ENCODE measurements at regions not wholly inside any gene's neighbourhood (a gene's known extent, or its start where the extent isn't known, plus 50 kb on each side); places are given as distances from the start of the nearest gene placed in this dataset.

DNA sequence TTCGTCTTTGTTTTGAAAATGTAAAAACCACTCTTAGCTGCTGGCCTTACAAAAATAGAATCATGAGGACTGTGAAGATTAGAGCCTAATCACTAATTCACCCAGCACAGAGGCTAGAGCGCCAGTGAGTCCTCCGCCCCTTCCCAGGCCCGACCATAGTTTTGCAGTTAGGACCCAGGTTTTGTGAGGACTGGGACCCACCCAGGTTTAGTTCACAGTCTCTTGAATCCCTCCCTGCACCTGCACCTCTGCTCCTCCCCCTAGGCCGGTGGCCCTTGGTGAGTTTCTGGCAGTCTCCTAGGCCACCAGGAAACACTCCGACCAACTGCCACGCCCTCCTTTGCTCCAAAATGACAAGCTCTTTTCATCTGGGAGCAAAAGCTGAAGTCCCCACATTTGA lies 136.0 kb upstream of the CCDC54 start:
- no peaks in the 10 kb centered on the region for H3K27me3 ChIP-seq (ENCODE audit: insufficient read depth, poor library complexity, severe bottlenecking)
- no peak overlapping the region for H3K27ac ChIP-seq (replicated peaks)
- DNase-seq (ENCODE audit: low read depth in 1 of 2, low spot score in 1 of 2): peak in 1 of 2 experiments; percentile 7
- TF ChIP-seq GABPA (IDR thresholded peaks at IDR 0.05; ENCODE audit: low read depth): no peak
- TF ChIP-seq, protein P1, sequence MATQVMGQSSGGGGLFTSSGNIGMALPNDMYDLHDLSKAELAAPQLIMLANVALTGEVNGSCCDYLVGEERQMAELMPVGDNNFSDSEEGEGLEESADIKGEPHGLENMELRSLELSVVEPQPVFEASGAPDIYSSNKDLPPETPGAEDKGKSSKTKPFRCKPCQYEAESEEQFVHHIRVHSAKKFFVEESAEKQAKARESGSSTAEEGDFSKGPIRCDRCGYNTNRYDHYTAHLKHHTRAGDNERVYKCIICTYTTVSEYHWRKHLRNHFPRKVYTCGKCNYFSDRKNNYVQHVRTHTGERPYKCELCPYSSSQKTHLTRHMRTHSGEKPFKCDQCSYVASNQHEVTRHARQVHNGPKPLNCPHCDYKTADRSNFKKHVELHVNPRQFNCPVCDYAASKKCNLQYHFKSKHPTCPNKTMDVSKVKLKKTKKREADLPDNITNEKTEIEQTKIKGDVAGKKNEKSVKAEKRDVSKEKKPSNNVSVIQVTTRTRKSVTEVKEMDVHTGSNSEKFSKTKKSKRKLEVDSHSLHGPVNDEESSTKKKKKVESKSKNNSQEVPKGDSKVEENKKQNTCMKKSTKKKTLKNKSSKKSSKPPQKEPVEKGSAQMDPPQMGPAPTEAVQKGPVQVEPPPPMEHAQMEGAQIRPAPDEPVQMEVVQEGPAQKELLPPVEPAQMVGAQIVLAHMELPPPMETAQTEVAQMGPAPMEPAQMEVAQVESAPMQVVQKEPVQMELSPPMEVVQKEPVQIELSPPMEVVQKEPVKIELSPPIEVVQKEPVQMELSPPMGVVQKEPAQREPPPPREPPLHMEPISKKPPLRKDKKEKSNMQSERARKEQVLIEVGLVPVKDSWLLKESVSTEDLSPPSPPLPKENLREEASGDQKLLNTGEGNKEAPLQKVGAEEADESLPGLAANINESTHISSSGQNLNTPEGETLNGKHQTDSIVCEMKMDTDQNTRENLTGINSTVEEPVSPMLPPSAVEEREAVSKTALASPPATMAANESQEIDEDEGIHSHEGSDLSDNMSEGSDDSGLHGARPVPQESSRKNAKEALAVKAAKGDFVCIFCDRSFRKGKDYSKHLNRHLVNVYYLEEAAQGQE (IDR thresholded peaks at IDR 0.05; ENCODE audit: insufficient replicate concordance, low read depth): no peak
- TF ChIP-seq POLR2AphosphoS5 (IDR thresholded peaks at IDR 0.05; ENCODE audit: low read depth): no peak
- no peak for TF ChIP-seq SPI1 (IDR thresholded peaks at IDR 0.05; ENCODE audit: borderline replicate concordance, low read depth)
- peak overlapping the region; percentile 86 for H3K4me3 ChIP-seq (replicated peaks; ENCODE audit: insufficient read depth, low read length)

DNA sequence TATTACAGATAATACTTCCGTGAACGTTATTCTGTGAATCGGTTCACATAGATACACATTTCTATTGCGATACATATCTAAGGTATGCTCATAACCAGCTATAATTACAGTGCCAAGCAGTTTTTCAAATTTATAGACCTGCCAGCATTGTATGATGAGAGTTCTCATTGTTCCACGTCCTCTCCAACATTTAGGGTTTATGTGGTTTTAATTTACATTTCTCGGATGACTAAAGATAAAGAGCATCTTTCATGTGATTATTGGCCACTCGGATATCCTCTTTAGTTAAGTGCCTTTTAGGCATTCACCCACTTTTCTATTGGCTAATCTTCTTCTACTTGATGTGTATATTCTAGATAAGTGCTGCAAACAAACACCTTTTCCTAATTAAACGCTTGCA lies 134.7 kb upstream of the CCDC54 start:
- H3K4me3 ChIP-seq (replicated peaks; ENCODE audit: insufficient read depth, low read length): no peak overlapping the region
- DNase-seq (ENCODE audit: low read depth in 1 of 2, low spot score in 1 of 2): no peak
- no peaks in the 10 kb centered on the region for H3K27me3 ChIP-seq (ENCODE audit: insufficient read depth, poor library complexity, severe bottlenecking)
- no peak overlapping the region for H3K27ac ChIP-seq (replicated peaks)
- TF ChIP-seq GABPA (IDR thresholded peaks at IDR 0.05; ENCODE audit: low read depth): no peak
- TF ChIP-seq POLR2AphosphoS5 (IDR thresholded peaks at IDR 0.05; ENCODE audit: low read depth): no peak
- TF ChIP-seq, protein P1 (IDR thresholded peaks at IDR 0.05; ENCODE audit: insufficient replicate concordance, low read depth): no peak
- TF ChIP-seq, protein P2, sequence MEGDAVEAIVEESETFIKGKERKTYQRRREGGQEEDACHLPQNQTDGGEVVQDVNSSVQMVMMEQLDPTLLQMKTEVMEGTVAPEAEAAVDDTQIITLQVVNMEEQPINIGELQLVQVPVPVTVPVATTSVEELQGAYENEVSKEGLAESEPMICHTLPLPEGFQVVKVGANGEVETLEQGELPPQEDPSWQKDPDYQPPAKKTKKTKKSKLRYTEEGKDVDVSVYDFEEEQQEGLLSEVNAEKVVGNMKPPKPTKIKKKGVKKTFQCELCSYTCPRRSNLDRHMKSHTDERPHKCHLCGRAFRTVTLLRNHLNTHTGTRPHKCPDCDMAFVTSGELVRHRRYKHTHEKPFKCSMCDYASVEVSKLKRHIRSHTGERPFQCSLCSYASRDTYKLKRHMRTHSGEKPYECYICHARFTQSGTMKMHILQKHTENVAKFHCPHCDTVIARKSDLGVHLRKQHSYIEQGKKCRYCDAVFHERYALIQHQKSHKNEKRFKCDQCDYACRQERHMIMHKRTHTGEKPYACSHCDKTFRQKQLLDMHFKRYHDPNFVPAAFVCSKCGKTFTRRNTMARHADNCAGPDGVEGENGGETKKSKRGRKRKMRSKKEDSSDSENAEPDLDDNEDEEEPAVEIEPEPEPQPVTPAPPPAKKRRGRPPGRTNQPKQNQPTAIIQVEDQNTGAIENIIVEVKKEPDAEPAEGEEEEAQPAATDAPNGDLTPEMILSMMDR (IDR thresholded peaks at IDR 0.05; ENCODE audit: insufficient read depth, low read length): no peak

DNA sequence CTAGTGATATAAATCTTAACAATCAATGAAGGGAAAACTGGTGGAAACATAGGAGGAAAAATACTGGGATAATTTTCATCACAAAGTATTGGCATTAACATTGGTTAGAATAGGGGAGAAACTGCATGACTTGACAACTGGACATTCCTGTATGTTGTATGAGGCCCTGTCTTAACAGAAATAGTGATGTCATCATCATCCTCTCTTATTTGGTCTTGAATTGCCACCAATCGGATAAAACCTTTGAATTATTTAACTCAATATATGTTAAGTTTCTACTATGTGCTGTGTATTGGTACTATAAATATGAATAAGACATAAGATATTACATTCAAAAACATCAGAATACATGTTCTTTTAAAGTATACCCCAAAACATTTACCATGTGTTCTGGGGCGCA lies 130.1 kb upstream of the CCDC54 start:
- H3K27ac ChIP-seq (replicated peaks): no peak overlapping the region
- TF ChIP-seq GABPA (IDR thresholded peaks at IDR 0.05; ENCODE audit: low read depth): no peak
- no peak for TF ChIP-seq POLR2AphosphoS5 (IDR thresholded peaks at IDR 0.05; ENCODE audit: low read depth)
- TF ChIP-seq, protein P1 (IDR thresholded peaks at IDR 0.05; ENCODE audit: insufficient replicate concordance, low read depth): no peak
- no peak for TF ChIP-seq SPI1 (IDR thresholded peaks at IDR 0.05; ENCODE audit: borderline replicate concordance, low read depth)
- TF ChIP-seq, protein P2 (IDR thresholded peaks at IDR 0.05; ENCODE audit: insufficient read depth, low read length): no peak
- no peak for DNase-seq (ENCODE audit: low read depth in 1 of 2, low spot score in 1 of 2)
- no peaks in the 10 kb centered on the region for H3K27me3 ChIP-seq (ENCODE audit: insufficient read depth, poor library complexity, severe bottlenecking)
- H3K4me3 ChIP-seq (replicated peaks; ENCODE audit: insufficient read depth, low read length): no peak overlapping the region

Measured in HL-60 (cell line).